NCI-H446 treated with DMSO at 0.1 percent for 48 hours (cell line): ENCODE measurements at regions not wholly inside any gene's neighbourhood (a gene's known extent, or its start where the extent isn't known, plus 50 kb on each side); places are given as distances from the start of the nearest gene placed in this dataset.

Experiments used
- DNase-seq: peaks from one replicate; lab custom pipeline; 2025; lab: John Stamatoyannopoulos, UW

GRCh38 chr19:46944918-46945628 lies 74.6 kb upstream of the NPAS1 start:
- no peak for DNase-seq

- DNase-seq: no peak
Observed at GRCh38 chr19:46945694-46946489, 73.7 kb upstream of the NPAS1 start.

- DNase-seq: no peak
Observed at GRCh38 chr19:46946611-46947238, 72.9 kb upstream of the NPAS1 start.

- DNase-seq: no peak
Observed at GRCh38 chr19:46947866-46948265, 71.8 kb upstream of the NPAS1 start.

- no peak for DNase-seq
Observed at GRCh38 chr19:46950526-46951170, 69.0 kb upstream of the NPAS1 start.

- DNase-seq: no peak
Observed at GRCh38 chr19:46951171-46951986, 68.3 kb upstream of the NPAS1 start.

GRCh38 chr19:46952874-46953273 lies 66.8 kb upstream of the NPAS1 start:
- no peak for DNase-seq

- DNase-seq: no peak
Observed at GRCh38 chr19:46953955-46954501, 65.6 kb upstream of the NPAS1 start.

GRCh38 chr19:46954502-46954992 lies 65.1 kb upstream of the NPAS1 start:
- DNase-seq: no peak

- no peak for DNase-seq
Observed at GRCh38 chr19:46954993-46955812, 64.4 kb upstream of the NPAS1 start.

- DNase-seq: no peak
Observed at GRCh38 chr19:46955813-46956371, 63.7 kb upstream of the NPAS1 start.

- DNase-seq: no peak
Observed at GRCh38 chr19:46958532-46958931, 61.1 kb upstream of the NPAS1 start.

GRCh38 chr19:46959894-46960556 lies 59.6 kb upstream of the NPAS1 start:
- no peak for DNase-seq

GRCh38 chr19:46962030-46962570 lies 57.5 kb upstream of the NPAS1 start:
- DNase-seq: no peak

GRCh38 chr19:46963093-46963734 lies 56.4 kb upstream of the NPAS1 start:
- no peak for DNase-seq

GRCh38 chr19:46967578-46968032 lies 52.0 kb upstream of the NPAS1 start:
- no peak for DNase-seq
